ENCODE measurements at regions not wholly inside any gene's neighbourhood (a gene's known extent, or its start where the extent isn't known, plus 50 kb on each side); places are given as distances from the start of the nearest gene placed in this dataset.
"Not testable (repeated sequence)": the region's sequence is repeated elsewhere in the genome, so short reads cannot be mapped to it uniquely, and the experiment has no call there.

DNA sequence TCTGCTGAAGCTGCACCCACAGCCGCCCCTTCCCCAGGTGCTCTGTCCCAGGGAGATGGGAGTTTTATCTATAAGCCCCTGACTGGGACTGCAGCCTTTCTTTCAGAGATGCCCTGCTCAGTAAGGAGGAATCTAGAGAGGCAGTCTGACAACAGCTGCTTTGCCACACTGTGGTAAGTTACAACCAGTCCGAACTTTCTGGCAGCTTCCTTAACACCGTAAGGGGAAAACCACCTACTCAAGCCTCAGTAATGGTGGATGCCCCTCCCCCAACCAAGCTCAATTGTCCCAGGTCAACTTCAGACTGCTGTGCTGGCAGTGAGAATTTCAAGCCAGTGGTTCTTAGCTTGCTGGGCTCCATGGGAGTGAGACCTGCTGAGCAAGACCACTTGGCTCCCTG is 129.7 kb downstream of the DUSP6 start:
- TF ChIP-seq, protein P1, sequence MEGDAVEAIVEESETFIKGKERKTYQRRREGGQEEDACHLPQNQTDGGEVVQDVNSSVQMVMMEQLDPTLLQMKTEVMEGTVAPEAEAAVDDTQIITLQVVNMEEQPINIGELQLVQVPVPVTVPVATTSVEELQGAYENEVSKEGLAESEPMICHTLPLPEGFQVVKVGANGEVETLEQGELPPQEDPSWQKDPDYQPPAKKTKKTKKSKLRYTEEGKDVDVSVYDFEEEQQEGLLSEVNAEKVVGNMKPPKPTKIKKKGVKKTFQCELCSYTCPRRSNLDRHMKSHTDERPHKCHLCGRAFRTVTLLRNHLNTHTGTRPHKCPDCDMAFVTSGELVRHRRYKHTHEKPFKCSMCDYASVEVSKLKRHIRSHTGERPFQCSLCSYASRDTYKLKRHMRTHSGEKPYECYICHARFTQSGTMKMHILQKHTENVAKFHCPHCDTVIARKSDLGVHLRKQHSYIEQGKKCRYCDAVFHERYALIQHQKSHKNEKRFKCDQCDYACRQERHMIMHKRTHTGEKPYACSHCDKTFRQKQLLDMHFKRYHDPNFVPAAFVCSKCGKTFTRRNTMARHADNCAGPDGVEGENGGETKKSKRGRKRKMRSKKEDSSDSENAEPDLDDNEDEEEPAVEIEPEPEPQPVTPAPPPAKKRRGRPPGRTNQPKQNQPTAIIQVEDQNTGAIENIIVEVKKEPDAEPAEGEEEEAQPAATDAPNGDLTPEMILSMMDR (IDR thresholded peaks at IDR 0.05; ENCODE audit: low read depth, low read length, poor library complexity, severe bottlenecking) = not testable (repeated sequence)
- not testable (repeated sequence) for TF ChIP-seq EZH2phosphoT487 (IDR thresholded peaks at IDR 0.05; ENCODE audit: borderline replicate concordance, low read length)

Data from DOHH2 (cell line).